Neuron (in vitro differentiated cells): ENCODE measurements at regions not wholly inside any gene's neighbourhood (a gene's known extent, or its start where the extent isn't known, plus 50 kb on each side); places are given as distances from the start of the nearest gene placed in this dataset.
"Not testable (repeated sequence)": the region's sequence is repeated elsewhere in the genome, so short reads cannot be mapped to it uniquely, and the experiment has no call there.

Experiments
- H2AFZ ChIP-seq: one replicate; pipeline ENCODE4 v1.6.1; 2013; ENCODE audit warnings: low read depth, mild to moderate bottlenecking, inconsistent platforms, low read length, moderate library complexity
- H3K27me3 ChIP-seq: one replicate; pipeline ENCODE4 v1.6.1; 2013; ENCODE audit warnings: low read length; ENCODE audit not compliant: insufficient read depth
- H3K36me3 ChIP-seq: one replicate; pipeline ENCODE4 v1.6.1; 2013; ENCODE audit warnings: low read length; ENCODE audit not compliant: insufficient read depth
- H3K4me1 ChIP-seq: one replicate; pipeline ENCODE4 v1.6.1; 2013; ENCODE audit warnings: low read length; ENCODE audit not compliant: insufficient read depth
- H3K4me3 ChIP-seq: 2 replicates; pipeline ENCODE4 v1.5.1; 2013; ENCODE audit warnings: mild to moderate bottlenecking, low read length, moderate library complexity
- H3K9me3 ChIP-seq: one replicate; pipeline ENCODE4 v1.6.1; 2013; ENCODE audit warnings: low read length

DNA sequence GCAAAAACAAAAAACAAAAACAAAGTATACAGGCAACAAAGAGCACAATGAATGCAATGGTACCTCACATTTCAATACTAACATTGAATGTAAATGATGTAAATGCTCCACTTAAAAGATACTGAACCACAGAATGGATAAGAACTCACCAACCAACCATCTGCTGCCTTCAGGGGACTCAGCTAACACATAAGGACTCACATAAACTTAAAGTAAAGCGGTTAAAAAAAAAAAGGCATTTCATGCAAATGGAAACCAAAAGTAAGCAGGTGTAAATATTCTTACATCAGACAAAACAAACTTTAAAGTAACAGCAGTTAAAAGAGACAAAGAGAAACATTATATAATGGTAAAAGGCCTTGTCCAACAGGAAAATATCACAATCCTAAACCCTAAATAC lies 156.1 kb downstream of the LTN1 start:
- not testable (repeated sequence) for H3K9me3 ChIP-seq, H3K4me1 ChIP-seq, H3K4me3 ChIP-seq

DNA sequence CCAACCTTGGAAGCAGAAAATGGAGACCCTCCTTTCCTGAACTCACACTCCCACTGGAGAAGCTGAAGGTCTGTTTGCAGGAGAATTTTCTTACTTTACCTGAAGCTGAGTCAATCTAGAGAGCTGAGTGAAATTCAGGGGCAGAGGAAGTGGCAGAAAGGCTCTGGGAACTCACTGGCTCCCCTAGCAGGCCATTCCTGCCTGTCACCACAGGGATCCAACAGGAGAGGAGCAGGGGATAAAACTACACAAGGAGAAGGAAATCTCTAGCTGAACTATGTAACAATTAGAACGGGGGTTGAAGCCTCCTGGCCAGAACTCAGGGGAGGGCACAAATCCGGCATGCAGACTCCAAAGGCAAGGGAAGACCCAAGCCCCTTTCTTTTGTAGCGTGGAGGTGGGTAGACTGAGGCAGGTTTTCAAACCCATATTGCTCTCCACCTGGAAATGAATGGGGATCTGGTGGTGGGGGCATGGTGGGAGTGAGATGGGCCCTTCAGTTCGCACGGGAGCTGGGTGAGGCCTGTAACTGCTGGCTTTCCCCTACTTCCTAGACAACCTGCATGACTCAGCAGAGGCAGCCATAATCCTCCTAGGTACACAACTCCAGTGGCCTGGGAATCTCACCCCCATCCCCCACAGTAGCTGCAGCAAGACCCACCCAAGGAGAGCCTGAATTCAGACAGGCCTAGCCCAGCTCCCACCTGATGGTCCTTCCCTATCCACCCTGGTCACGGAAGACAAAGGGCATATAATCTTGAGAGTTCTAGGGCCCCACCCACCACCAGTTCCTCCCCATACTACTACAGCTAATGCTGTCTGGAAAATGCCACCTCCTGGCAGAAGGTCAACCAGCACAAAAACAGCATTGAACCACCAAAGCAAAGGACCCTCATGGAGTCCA lies 158.1 kb downstream of the LTN1 start:
- no peaks in the 10 kb centered on the region for H3K36me3 ChIP-seq
- no peaks in the 10 kb centered on the region for H3K27me3 ChIP-seq
- H3K9me3 ChIP-seq, result no peaks in the 10 kb centered on the region
- no peak overlapping the region for H2AFZ ChIP-seq
- no peaks in the 10 kb centered on the region for H3K4me1 ChIP-seq
- H3K4me3 ChIP-seq, result no peak overlapping the region

More for the DNA sequence above, 156.1 kb downstream of the LTN1 start:
- H3K36me3 ChIP-seq, H3K27me3 ChIP-seq, H2AFZ ChIP-seq: not testable (repeated sequence)

DNA sequence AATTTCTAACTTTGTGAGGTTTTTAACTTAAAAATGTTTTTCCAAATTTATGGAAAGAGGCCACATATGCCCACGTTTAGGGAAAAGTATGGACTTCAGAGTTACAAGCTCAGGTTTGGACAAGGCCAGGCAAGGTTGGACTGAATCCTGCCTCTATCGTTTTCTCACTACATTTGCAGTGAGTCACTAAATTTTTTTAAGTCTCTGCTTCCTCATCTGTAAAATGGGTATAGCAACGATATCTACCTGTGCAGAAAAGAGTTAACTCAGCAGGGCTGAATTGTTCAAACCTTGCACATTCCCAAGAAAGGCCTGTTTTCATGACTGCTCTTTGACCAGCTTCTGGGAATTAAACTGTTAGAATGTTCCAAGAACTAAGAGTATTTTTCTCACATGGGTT lies 159.1 kb downstream of the LTN1 start:
- no peaks in the 10 kb centered on the region for H3K27me3 ChIP-seq
- no peak overlapping the region for H2AFZ ChIP-seq
- no peaks in the 10 kb centered on the region for H3K36me3 ChIP-seq
- no peak overlapping the region for H3K4me3 ChIP-seq
- H3K4me1 ChIP-seq, result no peaks in the 10 kb centered on the region
- H3K9me3 ChIP-seq, result no peaks in the 10 kb centered on the region

DNA sequence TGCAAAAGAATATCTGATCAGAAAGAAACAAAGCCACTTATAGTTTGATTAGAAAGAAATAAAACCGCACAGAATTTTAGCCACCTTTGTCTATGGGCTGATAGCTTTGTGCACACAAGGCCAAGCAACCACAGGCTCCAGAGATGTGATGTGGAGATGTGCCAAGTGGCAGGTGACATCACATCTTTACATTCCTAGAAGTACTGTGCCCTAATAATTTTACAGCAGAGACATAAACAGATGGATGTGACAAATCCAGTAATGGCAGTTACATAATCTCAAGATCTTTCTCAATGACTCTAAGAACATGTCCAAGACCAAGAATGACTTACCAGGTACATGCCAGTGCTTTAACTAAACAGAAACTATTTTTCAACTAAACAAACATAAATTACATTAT lies 159.5 kb downstream of the LTN1 start:
- Histone ChIP-seq H2AFZ (no peak overlapping the region), H3K4me1 (no peaks in the 10 kb centered on the region), H3K27me3 (no peaks in the 10 kb centered on the region), H3K4me3 (no peak overlapping the region), H3K36me3 (no peaks in the 10 kb centered on the region), H3K9me3 (no peaks in the 10 kb centered on the region)

DNA sequence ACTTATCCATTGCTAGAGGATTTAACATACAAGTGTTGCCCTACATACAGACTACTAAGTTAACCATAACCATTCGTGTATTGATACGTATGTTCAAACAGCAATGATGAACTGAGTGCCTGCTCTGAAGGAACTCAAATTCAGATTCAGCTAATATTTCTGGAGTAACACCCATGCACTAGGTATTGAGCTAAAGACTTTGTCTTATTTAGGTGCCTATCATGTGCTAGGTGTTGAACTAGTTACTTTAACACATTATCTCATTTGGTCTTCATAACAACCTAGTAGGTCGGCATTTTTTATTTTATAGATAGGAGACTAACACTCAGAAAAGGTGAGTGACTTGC lies 160.0 kb downstream of the LTN1 start:
- Histone ChIP-seq H3K9me3 (no peaks in the 10 kb centered on the region), H3K4me3 (no peak overlapping the region), H2AFZ (no peak overlapping the region), H3K4me1 (no peaks in the 10 kb centered on the region), H3K36me3 (no peaks in the 10 kb centered on the region), H3K27me3 (no peaks in the 10 kb centered on the region)

DNA sequence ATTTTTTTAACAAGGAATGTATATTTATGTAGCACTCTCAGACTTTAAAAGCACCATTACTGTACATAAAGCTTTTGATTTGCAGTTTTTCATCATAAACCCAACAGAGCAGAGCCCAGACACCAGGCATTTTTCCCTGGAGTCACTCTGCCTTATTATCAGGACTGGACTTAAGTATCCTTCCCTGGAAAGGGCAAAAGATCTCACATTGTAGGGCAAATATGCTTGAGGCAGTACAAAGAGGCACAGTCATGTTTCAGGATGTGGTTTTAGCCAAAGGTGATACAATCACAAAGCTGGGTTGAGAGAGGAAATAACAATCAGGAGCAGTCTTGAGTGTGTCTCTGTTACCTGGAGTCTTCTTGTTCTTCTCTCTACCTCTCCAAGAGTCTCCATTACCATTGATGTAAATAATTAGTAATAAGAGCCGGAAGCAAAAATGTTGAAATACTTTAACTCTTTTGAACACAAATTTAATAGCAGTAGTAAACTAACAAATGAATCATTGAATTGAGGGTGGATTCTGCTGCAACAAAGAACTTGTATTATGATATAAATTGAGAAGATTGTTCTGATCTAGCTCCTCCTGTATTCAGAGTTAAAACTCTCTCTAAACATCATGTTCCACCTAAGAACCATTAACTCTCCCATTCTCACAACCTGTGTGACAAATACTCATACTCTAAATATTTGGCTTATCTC lies 160.5 kb downstream of the LTN1 start:
- H3K27me3 ChIP-seq, result no peaks in the 10 kb centered on the region
- H3K4me1 ChIP-seq, result no peaks in the 10 kb centered on the region
- no peaks in the 10 kb centered on the region for H3K36me3 ChIP-seq
- no peak overlapping the region for H2AFZ ChIP-seq
- no peaks in the 10 kb centered on the region for H3K9me3 ChIP-seq
- H3K4me3 ChIP-seq, result no peak overlapping the region

DNA sequence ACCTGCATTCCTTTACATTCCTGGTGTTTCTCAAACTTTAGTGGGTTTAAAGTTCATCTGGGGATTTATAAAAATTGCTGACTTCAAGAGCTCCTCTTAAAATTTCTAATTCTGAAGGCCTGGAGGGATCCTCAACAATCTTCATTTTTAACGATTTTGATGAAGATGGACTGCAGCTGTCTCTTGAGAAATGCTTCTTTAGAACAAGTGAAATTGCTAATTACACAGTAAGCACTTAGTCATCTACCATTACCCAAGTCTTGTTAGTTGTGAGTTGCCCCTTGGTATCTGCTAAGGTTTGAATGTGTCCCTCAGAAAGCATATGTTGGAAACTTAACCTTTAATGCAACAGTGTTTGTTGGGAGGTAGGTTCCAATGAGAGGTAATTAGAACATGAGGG lies 163.7 kb downstream of the LTN1 start:
- Histone ChIP-seq H3K4me3 (no peak overlapping the region), H3K4me1 (no peaks in the 10 kb centered on the region), H3K27me3 (no peaks in the 10 kb centered on the region), H2AFZ (no peak overlapping the region), H3K36me3 (no peaks in the 10 kb centered on the region), H3K9me3 (no peaks in the 10 kb centered on the region)

DNA sequence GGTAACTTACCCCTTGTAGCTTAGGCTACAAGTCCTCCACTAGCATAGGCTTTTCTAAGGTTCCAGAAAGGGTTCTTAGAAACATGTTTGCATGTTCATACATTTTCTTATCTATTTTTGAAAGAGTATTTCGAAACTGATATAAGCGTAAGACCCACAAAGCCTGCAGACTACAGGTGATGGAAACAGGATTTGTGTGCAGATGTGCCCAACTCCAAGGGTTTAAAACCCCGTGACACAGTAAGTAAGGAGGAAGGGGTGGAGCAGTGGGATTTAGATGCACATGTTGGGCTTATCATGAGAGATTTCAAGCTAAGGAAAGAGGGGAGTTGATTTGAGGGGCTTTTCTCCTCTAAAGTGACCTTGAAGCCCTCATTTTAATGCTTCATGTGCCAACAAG lies 164.7 kb downstream of the LTN1 start:
- Histone ChIP-seq H3K4me1 (no peaks in the 10 kb centered on the region), H3K9me3 (no peaks in the 10 kb centered on the region), H2AFZ (no peak overlapping the region), H3K27me3 (no peaks in the 10 kb centered on the region), H3K36me3 (no peaks in the 10 kb centered on the region), H3K4me3 (no peak overlapping the region)

DNA sequence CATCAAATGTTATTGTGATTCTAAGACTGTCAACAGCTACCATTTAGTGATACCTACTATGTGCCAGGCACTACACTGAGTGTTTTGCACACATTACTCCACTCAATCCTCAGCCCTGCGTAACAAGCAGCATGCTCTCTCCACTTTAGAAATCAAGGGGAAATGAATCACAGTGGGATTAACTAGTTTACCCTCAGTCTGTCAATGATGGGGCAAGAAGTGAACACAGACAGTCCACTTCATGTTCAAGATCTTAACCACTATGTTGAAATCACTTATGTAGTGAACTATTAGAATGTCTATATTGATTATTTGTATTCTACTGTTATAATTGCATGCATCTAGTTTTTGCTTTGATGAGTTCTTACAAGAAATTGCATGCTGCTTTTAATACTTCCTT lies 165.3 kb downstream of the LTN1 start:
- Histone ChIP-seq H2AFZ (no peak overlapping the region), H3K9me3 (no peaks in the 10 kb centered on the region), H3K36me3 (no peaks in the 10 kb centered on the region), H3K27me3 (no peaks in the 10 kb centered on the region), H3K4me1 (no peaks in the 10 kb centered on the region), H3K4me3 (no peak overlapping the region)

DNA sequence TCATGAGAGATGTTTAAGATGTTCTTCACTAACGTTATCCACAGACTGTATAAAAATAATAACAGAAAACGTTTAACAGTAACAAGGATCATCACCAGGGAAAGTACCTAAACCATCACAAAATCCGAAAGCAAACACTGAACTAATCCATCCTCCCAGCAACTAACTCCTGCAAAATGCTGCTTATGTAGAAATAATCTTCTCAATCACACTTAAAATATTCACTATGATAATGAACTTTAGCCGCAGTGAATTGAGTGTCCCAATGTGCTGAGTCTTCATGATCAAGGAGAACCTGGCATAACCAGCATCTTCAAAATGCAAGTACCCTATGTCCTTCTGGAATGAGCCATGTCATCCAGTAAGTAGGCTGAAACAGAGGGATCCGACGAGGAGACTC lies 166.1 kb downstream of the LTN1 start:
- H3K36me3 ChIP-seq, result no peaks in the 10 kb centered on the region
- H3K9me3 ChIP-seq, result no peaks in the 10 kb centered on the region
- no peaks in the 10 kb centered on the region for H3K27me3 ChIP-seq
- no peak overlapping the region for H2AFZ ChIP-seq
- no peak overlapping the region for H3K4me3 ChIP-seq
- H3K4me1 ChIP-seq, result no peaks in the 10 kb centered on the region

DNA sequence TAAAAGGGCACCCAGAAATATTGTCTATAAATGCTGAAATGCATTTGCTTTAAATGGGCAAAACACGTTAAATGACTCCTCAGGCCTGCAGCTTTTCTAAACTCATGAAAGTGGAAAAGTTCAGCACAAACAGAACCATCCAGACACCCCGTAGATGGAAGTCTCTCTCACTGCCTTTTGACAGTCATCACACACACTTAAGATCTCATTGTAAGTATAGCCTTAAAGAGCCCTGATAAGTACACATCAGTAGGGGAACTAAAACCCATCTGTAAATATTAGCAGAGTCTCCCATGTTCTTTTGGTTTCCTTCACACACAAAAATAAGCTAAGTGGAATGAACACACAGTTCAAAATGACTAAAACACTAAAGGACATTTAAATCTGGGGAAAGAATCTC lies 166.7 kb downstream of the LTN1 start:
- no peaks in the 10 kb centered on the region for H3K9me3 ChIP-seq
- H3K4me1 ChIP-seq, result no peaks in the 10 kb centered on the region
- no peak overlapping the region for H2AFZ ChIP-seq

DNA sequence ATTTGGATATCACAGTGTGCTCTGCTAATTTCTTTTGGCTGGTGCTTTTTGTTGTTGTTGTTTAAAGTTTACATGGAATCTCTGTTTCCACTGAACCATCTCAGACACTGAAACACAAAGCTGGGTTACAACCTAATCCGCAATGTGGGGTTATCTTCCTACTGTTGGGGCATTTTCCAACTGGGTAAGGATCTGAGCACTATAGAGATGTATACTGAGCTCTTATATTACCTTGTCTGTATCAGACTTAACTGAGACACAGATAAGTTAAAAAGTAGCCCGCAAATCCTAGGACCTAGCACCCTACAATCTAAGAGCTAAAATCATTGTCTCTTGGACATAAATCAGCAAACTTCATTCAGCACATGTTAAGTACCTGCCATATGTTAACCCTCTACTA lies 169.2 kb downstream of the LTN1 start:
- Histone ChIP-seq H3K4me3 (no peak overlapping the region), H3K9me3 (no peaks in the 10 kb centered on the region), H3K36me3 (no peaks in the 10 kb centered on the region), H2AFZ (no peak overlapping the region), H3K4me1 (no peaks in the 10 kb centered on the region), H3K27me3 (no peaks in the 10 kb centered on the region)

More for the DNA sequence above, 166.7 kb downstream of the LTN1 start:
- Histone ChIP-seq H3K4me3 (no peak overlapping the region), H3K27me3 (no peaks in the 10 kb centered on the region), H3K36me3 (no peaks in the 10 kb centered on the region)

DNA sequence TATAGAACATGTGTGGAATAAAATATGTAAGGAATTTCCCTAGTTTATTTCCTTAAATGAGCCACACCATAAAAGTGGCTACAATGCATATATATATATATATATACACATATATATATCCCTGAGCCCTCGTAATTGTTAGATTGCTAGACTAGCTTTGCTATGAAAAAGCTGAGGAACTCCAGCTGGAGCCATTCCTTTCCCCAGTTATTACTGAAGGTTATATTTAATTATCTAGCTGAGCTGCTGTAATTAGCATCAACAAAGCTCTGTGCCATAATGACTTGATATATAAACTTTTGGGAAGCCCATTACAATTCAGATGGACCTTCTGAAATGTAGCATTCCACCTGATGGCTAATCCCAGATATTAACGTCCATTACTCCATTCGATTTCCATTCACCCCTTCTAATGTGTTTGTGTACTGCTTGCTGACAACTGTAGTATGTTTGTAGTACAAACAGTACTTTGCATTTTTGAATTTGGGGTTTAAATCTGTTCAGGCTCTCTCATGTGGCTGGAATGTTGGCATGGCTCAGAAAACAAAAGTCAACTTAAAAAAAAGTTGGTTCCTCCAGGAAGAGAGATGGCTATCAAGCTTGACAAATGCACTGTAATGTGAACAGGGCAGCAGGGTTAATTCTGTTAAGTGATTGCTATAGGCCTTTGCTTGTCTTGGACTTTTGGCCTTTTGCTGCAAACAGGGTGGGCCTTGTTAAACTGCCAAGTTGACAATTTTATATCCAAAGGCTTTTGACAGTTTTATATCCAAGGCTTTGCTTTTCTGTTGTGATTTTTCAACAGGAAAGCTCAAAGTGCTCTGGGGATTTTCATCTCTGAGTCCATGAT lies 170.0 kb downstream of the LTN1 start:
- no peaks in the 10 kb centered on the region for H3K4me1 ChIP-seq
- no peaks in the 10 kb centered on the region for H3K36me3 ChIP-seq

More for the DNA sequence above, 170.0 kb downstream of the LTN1 start:
- no peaks in the 10 kb centered on the region for H3K27me3 ChIP-seq
- no peak overlapping the region for H2AFZ ChIP-seq
- no peaks in the 10 kb centered on the region for H3K9me3 ChIP-seq
- no peak overlapping the region for H3K4me3 ChIP-seq
